Suprapubic skin (tissue), 3 donors: ENCODE measurements at regions not wholly inside any gene's neighbourhood (a gene's known extent, or its start where the extent isn't known, plus 50 kb on each side); places are given as distances from the start of the nearest gene placed in this dataset.

Source experiments
- CTCF ChIP-seq, 2 donors: fragments of 200-600 bp in 1 of 2; fragments of 450-650 bp in 1 of 2; sonication (generic) in 1 of 2; IDR thresholded peaks; one replicate each; pipeline ENCODE4 v1.5.1; 2016 to 2019; ENCODE audit warnings: antibody characterized with exemption in 2 of 2, mild to moderate bottlenecking in 1 of 2, moderate library complexity in 1 of 2
- POLR2A ChIP-seq, 2 donors: fragments of 450-650 bp; IDR thresholded peaks; one replicate each; pipeline ENCODE4 v1.6.1; 2017; ENCODE audit warnings: antibody characterized with exemption in 2 of 2, mild to moderate bottlenecking in 2 of 2, moderate library complexity in 2 of 2

GRCh38 chr12:130249376-130249775 is 87.1 kb downstream of the FZD10 start:
- TF ChIP-seq CTCF (IDR thresholded peaks at IDR 0.05) (no peak), POLR2A (IDR thresholded peaks at IDR 0.05) (no peak)
